Osteoblast (primary cell): ENCODE measurements at regions not wholly inside any gene's neighbourhood (a gene's known extent, or its start where the extent isn't known, plus 50 kb on each side); places are given as distances from the start of the nearest gene placed in this dataset.

Source experiments
- DNase-seq: peaks from one replicate; pipeline ENCODE4 v3.0.0; 2011; ENCODE audit warnings: low spot score, mixed read lengths; ENCODE audit not compliant: insufficient read length; ENCODE audit errors: missing footprints
- H2AFZ ChIP-seq: 2 replicates; pipeline ENCODE4 v1.6.0; 2011; ENCODE audit warnings: mild to moderate bottlenecking, low read length
- H3K27ac ChIP-seq: 2 replicates; pipeline ENCODE4 v1.5.1; 2011; ENCODE audit warnings: mild to moderate bottlenecking, low read depth, low read length, moderate library complexity
- H3K27me3 ChIP-seq: 2 replicates; pipeline ENCODE4 v1.6.0; 2012; ENCODE audit warnings: mild to moderate bottlenecking, control low read depth, inconsistent platforms, low read length, moderate library complexity; ENCODE audit not compliant: insufficient read depth
- H3K36me3 ChIP-seq: 2 replicates; pipeline ENCODE4 v1.5.1; 2011; ENCODE audit warnings: mild to moderate bottlenecking, low read length, control low read depth, moderate library complexity; ENCODE audit not compliant: insufficient read depth
- H3K4me1 ChIP-seq: 2 replicates; pipeline ENCODE4 v1.5.1; 2011; ENCODE audit warnings: mild to moderate bottlenecking, low read length, control low read depth, moderate library complexity; ENCODE audit not compliant: insufficient read depth
- H3K4me2 ChIP-seq: 2 replicates; pipeline ENCODE4 v1.6.0; 2011; ENCODE audit warnings: mild to moderate bottlenecking, low read length; ENCODE audit not compliant: insufficient read depth
- H3K4me3 ChIP-seq: fragments of 200-600 bp; sonication (generic); 3 replicates; pipeline ENCODE4 v1.5.1; 2012; ENCODE audit warnings: mild to moderate bottlenecking, low read length, inconsistent platforms; ENCODE audit not compliant: insufficient read depth
- H3K79me2 ChIP-seq: 2 replicates; pipeline ENCODE4 v1.6.0; 2012; ENCODE audit warnings: mild to moderate bottlenecking, low read length, control low read depth, inconsistent platforms; ENCODE audit not compliant: insufficient read depth
- H3K9me3 ChIP-seq: 2 replicates; pipeline ENCODE4 v1.5.1; 2011; ENCODE audit warnings: low read depth, low read length, control low read depth
- H4K20me1 ChIP-seq: 2 replicates; pipeline ENCODE4 v1.6.0; 2012; ENCODE audit warnings: mild to moderate bottlenecking, low read length, control low read depth; ENCODE audit not compliant: insufficient read depth
- TF ChIP-seq, protein P1 (sequence below): IDR thresholded peaks from 2 replicates; pipeline ENCODE4 v1.5.1; 2011; ENCODE audit warnings: mild to moderate bottlenecking, low read depth, low read length, moderate library complexity; ENCODE audit errors: extremely low read depth

DNA sequence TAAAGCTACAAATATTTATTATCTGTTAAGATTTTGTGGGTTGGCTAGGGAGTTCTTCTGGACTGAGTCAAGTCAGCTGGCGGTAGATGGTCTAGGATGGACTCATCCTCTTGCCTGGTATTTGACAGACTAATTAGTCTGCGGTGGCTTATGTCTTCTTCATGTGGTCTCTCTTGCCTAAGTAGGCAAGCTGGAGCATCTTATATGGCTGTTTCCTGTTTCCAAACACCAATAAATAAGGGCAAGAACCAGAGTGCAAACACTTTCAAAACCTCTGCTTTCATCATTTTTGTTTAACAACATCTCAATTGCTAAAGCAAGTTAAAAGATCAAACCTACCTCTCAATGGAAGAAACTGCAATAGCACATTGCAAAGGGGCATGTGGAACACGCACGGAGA, 484.8 kb downstream of the PTPRC start:
- TF ChIP-seq, protein P1, sequence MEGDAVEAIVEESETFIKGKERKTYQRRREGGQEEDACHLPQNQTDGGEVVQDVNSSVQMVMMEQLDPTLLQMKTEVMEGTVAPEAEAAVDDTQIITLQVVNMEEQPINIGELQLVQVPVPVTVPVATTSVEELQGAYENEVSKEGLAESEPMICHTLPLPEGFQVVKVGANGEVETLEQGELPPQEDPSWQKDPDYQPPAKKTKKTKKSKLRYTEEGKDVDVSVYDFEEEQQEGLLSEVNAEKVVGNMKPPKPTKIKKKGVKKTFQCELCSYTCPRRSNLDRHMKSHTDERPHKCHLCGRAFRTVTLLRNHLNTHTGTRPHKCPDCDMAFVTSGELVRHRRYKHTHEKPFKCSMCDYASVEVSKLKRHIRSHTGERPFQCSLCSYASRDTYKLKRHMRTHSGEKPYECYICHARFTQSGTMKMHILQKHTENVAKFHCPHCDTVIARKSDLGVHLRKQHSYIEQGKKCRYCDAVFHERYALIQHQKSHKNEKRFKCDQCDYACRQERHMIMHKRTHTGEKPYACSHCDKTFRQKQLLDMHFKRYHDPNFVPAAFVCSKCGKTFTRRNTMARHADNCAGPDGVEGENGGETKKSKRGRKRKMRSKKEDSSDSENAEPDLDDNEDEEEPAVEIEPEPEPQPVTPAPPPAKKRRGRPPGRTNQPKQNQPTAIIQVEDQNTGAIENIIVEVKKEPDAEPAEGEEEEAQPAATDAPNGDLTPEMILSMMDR: no peak
- H3K4me2 ChIP-seq: peak overlapping the region; percentile 1
- no peak overlapping the region for H3K27ac ChIP-seq

DNA sequence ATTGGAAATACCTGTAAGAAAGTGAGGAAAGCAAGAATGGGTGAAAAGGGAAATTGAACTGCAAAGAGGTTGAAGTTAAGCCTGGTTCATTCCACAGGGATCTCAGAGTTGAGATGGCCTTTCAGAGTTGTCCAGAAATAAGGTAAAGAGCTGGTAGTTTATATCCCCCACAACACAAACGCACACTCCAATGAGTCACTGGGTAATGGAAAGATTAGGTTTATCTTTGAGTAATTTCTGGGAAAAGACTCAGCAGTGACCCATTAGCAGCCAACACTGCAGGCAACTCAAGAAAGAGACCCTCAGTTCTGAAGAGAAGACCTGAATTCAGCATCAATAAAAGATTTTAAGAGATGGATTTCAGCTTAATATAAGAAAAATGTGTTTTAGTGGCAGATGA, 485.5 kb downstream of the PTPRC start:
- Histone ChIP-seq H3K27ac (peak overlapping the region; percentile 18), H3K79me2 (no peaks in the 10 kb centered on the region), H3K4me2 (peak overlapping the region; percentile 8), H2AFZ (no peak overlapping the region), H3K4me3 (no peak overlapping the region), H4K20me1 (no peaks in the 10 kb centered on the region), H3K27me3 (no peaks in the 10 kb centered on the region), H3K36me3 (no peaks in the 10 kb centered on the region), H3K9me3 (no peaks in the 10 kb centered on the region), H3K4me1 (peaks cover 16% of the 10 kb centered on the region)
- TF ChIP-seq, protein P1: no peak
- DNase-seq: no peak

More for the DNA sequence above, 484.8 kb downstream of the PTPRC start:
- peaks cover 16% of the 10 kb centered on the region for H3K4me1 ChIP-seq
- H2AFZ ChIP-seq: no peak overlapping the region
- no peaks in the 10 kb centered on the region for H3K36me3 ChIP-seq
- H4K20me1 ChIP-seq: no peaks in the 10 kb centered on the region
- H3K27me3 ChIP-seq: no peaks in the 10 kb centered on the region
- no peaks in the 10 kb centered on the region for H3K79me2 ChIP-seq
- no peak overlapping the region for H3K4me3 ChIP-seq
- no peaks in the 10 kb centered on the region for H3K9me3 ChIP-seq
- DNase-seq: peak; percentile 9

DNA sequence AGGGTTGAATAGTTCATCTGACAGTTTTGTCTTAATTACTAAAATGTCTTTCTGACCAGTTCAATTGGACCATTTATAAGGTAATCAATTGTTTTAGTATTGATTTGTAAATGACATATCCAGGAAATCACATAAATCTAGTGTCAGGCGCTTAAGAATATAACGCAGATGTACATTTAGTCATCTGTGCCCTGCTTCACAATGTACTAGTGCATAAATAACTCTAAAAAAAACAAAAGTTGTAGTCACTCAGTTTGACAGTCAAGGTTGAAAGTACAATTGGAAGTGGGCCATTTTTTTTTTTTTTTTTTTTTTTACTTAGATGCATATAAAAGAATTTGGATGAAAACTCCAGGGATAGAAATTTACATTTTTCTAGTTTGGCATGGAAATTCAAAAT, 490.4 kb downstream of the PTPRC start:
- Histone ChIP-seq H3K4me2 (no peak overlapping the region), H2AFZ (no peak overlapping the region), H3K79me2 (no peaks in the 10 kb centered on the region), H3K4me3 (no peak overlapping the region), H3K27ac (no peak overlapping the region), H3K9me3 (no peaks in the 10 kb centered on the region), H3K4me1 (peaks cover 2% of the 10 kb centered on the region), H3K27me3 (no peaks in the 10 kb centered on the region), H4K20me1 (no peaks in the 10 kb centered on the region), H3K36me3 (no peaks in the 10 kb centered on the region)
- TF ChIP-seq, protein P1: no peak
- DNase-seq: no peak

DNA sequence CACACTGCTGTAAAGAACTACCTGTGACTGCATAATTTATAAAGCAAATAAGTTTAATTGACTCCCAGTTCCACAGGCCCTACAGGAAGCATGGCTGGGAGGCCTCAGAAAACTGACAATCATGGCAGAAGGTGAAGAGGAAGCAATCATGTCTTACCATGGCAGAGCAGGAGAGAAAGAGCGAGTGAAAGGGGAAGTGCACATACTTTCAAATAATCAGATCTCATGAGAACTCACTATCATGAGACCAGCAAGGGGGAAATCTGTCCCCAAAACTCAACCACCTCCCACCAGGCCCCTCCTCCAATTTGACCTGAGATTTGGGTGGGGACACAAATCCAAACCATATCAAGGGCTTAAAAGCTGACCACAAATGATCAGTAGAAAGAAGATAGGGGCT, 493.2 kb downstream of the PTPRC start:
- TF ChIP-seq, protein P1: no peak
- no peak overlapping the region for H3K4me2 ChIP-seq
- H3K4me3 ChIP-seq: no peak overlapping the region
- H2AFZ ChIP-seq: no peak overlapping the region
- no peak overlapping the region for H3K27ac ChIP-seq
- no peaks in the 10 kb centered on the region for H3K9me3 ChIP-seq
- no peaks in the 10 kb centered on the region for H3K27me3 ChIP-seq
- H3K79me2 ChIP-seq: no peaks in the 10 kb centered on the region
- H3K36me3 ChIP-seq: no peaks in the 10 kb centered on the region
- no peaks in the 10 kb centered on the region for H4K20me1 ChIP-seq
- H3K4me1 ChIP-seq: no peaks in the 10 kb centered on the region
- no peak for DNase-seq
